Endothelial cell (in vitro differentiated cells): ENCODE measurements at regions not wholly inside any gene's neighbourhood (a gene's known extent, or its start where the extent isn't known, plus 50 kb on each side); places are given as distances from the start of the nearest gene placed in this dataset.

Experiments used
- DNase-seq: peaks from one replicate; pipeline ENCODE4 v3.0.0; 2021; ENCODE audit warnings: low spot score
- H3K27ac Mint-ChIP-seq: one replicate; pipeline ENCODE4 v1.8.0; 2021; ENCODE audit warnings: mixed read lengths, inconsistent platforms; ENCODE audit not compliant: unreplicated experiment
- H3K27me3 Mint-ChIP-seq: one replicate; pipeline ENCODE4 v1.8.0; 2021; ENCODE audit warnings: mild to moderate bottlenecking, moderate library complexity, mixed read lengths, inconsistent platforms; ENCODE audit not compliant: unreplicated experiment
- H3K36me3 Mint-ChIP-seq: one replicate; pipeline ENCODE4 v1.8.0; 2021; ENCODE audit warnings: mild to moderate bottlenecking, low read depth, mixed read lengths, inconsistent platforms; ENCODE audit not compliant: unreplicated experiment
- H3K4me1 Mint-ChIP-seq: one replicate; pipeline ENCODE4 v1.8.0; 2021; ENCODE audit warnings: mild to moderate bottlenecking, mixed read lengths, inconsistent platforms; ENCODE audit not compliant: unreplicated experiment
- H3K4me3 Mint-ChIP-seq: one replicate; pipeline ENCODE4 v1.8.0; 2021; ENCODE audit warnings: mild to moderate bottlenecking, mixed read lengths, inconsistent platforms; ENCODE audit not compliant: unreplicated experiment
- H3K9me3 Mint-ChIP-seq: one replicate; pipeline ENCODE4 v1.8.0; 2021; ENCODE audit warnings: mixed read lengths, inconsistent platforms; ENCODE audit not compliant: unreplicated experiment
- TF ChIP-seq, protein P1 (sequence below): fragments of 200-600 bp; sonication (generic); IDR thresholded peaks from one replicate; pipeline ENCODE4 v1.5.0; 2021; ENCODE audit warnings: antibody characterized with exemption; ENCODE audit not compliant: unreplicated experiment

DNA sequence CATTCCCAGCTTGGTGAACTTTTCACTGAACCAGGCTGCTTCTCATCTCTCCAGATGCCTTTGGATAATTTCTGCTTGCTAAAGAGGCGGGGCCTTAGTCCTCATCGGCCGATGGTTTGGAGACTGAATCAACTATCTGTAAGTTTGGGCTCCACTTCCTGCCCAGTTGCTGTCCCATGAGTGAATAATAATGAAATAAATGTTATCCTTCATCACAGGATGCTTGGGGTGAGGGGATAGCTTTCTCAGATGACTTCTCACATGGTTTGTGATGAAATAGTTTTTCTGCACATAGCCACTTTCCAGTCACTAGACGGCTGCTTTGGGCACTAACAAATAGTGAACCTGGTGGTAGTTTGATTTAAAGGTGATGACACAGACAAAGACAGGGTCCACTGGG, 376.6 kb upstream of the TRIB2 start:
- TF ChIP-seq, protein P1, sequence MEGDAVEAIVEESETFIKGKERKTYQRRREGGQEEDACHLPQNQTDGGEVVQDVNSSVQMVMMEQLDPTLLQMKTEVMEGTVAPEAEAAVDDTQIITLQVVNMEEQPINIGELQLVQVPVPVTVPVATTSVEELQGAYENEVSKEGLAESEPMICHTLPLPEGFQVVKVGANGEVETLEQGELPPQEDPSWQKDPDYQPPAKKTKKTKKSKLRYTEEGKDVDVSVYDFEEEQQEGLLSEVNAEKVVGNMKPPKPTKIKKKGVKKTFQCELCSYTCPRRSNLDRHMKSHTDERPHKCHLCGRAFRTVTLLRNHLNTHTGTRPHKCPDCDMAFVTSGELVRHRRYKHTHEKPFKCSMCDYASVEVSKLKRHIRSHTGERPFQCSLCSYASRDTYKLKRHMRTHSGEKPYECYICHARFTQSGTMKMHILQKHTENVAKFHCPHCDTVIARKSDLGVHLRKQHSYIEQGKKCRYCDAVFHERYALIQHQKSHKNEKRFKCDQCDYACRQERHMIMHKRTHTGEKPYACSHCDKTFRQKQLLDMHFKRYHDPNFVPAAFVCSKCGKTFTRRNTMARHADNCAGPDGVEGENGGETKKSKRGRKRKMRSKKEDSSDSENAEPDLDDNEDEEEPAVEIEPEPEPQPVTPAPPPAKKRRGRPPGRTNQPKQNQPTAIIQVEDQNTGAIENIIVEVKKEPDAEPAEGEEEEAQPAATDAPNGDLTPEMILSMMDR = no peak
- DNase-seq = no peak
- H3K4me3 Mint-ChIP-seq = no peak overlapping the region
- no peaks in the 10 kb centered on the region for H3K9me3 Mint-ChIP-seq
- no peaks in the 10 kb centered on the region for H3K4me1 Mint-ChIP-seq
- no peak overlapping the region for H3K27ac Mint-ChIP-seq
- H3K27me3 Mint-ChIP-seq = peaks cover 1% of the 10 kb centered on the region
- no peaks in the 10 kb centered on the region for H3K36me3 Mint-ChIP-seq

DNA sequence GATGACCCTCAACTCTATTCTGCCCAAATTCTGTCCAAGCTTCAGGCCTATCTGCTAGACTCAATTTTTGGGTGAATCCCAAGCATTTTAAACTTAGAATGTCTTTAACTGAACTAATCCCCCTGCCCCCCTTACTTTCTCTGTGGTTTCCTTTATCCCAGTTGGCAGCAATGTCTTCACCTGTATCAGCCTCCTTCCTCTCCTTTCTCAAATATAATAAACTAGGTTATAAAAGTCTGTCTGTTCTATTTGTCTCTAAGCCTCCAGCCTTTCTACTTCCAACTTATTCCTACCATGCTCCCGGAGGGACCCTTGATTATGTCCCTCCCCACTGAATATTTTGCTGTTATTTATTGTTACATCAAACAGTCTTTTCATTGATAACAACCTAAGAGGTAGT, 375.5 kb upstream of the TRIB2 start:
- H3K36me3 Mint-ChIP-seq = no peaks in the 10 kb centered on the region

DNA sequence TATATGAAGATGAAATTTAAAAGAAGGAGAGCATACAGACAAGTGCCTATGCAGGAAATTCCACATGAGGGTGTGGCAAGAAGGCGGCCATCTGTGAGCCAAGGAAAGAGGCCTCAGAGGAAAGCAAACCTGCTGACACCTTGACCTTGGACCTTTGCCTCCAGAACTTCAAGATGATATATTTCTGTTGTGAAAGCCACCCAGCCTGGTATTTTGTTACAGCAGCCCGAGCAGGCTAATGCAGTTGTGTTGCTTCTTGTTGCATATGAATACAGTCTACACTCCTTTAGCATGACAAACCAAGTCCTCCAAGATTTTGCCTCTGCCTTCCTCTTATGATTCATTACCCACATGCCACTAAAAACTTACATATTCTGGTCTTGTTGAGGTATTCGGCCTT, 374.8 kb upstream of the TRIB2 start:
- no peaks in the 10 kb centered on the region for H3K36me3 Mint-ChIP-seq
- no peak for DNase-seq
- H3K4me3 Mint-ChIP-seq = no peak overlapping the region
- no peaks in the 10 kb centered on the region for H3K4me1 Mint-ChIP-seq
- no peaks in the 10 kb centered on the region for H3K9me3 Mint-ChIP-seq
- H3K27me3 Mint-ChIP-seq = peaks cover 1% of the 10 kb centered on the region
- H3K27ac Mint-ChIP-seq = no peak overlapping the region
- TF ChIP-seq, protein P1 = no peak

More for the DNA sequence above, 375.5 kb upstream of the TRIB2 start:
- TF ChIP-seq, protein P1 = no peak
- Mint-ChIP-seq H3K9me3 (no peaks in the 10 kb centered on the region), H3K27ac (no peak overlapping the region), H3K4me1 (no peaks in the 10 kb centered on the region), H3K4me3 (no peak overlapping the region), H3K27me3 (peaks cover 1% of the 10 kb centered on the region)
- DNase-seq = no peak

DNA sequence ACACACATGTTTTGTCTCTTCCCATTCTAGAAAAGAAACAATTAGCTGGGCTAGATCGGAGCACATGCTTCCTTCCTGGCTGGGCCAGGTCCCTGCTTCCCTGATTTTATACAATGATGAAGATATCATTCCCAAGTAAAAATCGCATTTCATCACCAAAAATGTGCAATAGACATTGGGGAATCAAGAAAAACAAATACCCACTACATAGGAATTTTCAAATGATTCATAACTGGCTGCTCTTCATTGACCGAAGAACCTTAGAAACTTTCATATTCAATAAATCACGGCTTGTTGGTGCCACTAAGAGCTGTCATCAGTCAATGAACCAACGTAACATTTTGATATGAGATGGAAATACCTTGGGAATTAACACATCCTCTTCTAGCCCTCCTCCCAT, 373.6 kb upstream of the TRIB2 start:
- H3K36me3 Mint-ChIP-seq = no peaks in the 10 kb centered on the region
- TF ChIP-seq, protein P1 = no peak
- H3K4me1 Mint-ChIP-seq = no peaks in the 10 kb centered on the region
- H3K9me3 Mint-ChIP-seq = no peaks in the 10 kb centered on the region
- no peak overlapping the region for H3K27ac Mint-ChIP-seq
- peaks cover 1% of the 10 kb centered on the region for H3K27me3 Mint-ChIP-seq
- H3K4me3 Mint-ChIP-seq = no peak overlapping the region
- no peak for DNase-seq

DNA sequence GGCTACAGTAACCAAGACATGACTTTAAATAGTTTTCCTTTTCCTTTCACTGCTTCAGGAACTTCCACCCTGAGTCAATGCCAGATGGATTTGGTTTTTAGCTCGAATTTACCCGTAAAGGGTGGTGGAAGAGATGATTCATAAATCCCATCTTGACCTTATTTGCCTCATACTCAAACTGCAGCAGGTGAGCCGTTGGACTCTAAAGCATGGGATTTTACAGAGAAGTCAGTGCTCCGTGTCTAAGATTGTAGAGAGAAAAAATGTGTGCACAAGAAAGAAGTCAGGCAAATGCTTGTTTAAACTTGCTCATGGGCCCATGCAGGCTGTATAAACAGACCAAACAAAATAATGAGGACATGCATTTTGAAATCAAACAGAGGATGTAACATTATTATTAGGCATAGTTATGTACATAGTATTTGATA, 369.7 kb upstream of the TRIB2 start:
- Mint-ChIP-seq H3K9me3 (no peaks in the 10 kb centered on the region), H3K4me3 (no peak overlapping the region), H3K4me1 (no peaks in the 10 kb centered on the region), H3K27me3 (no peaks in the 10 kb centered on the region), H3K36me3 (no peaks in the 10 kb centered on the region), H3K27ac (no peak overlapping the region)
- TF ChIP-seq, protein P1 = no peak
- no peak for DNase-seq
